Prostate gland (tissue), 2 donors: ENCODE measurements at regions not wholly inside any gene's neighbourhood (a gene's known extent, or its start where the extent isn't known, plus 50 kb on each side); places are given as distances from the start of the nearest gene placed in this dataset.

ENCODE experiments used
- CTCF ChIP-seq, 4 experiments: fragments of 200-600 bp in 2 of 4; fragments of 450-650 bp in 2 of 4; sonication (generic) in 2 of 4; IDR thresholded peaks; 1 replicate in 3 of 4; 2 replicates in 1 of 4; pipeline ENCODE4 v1.5.1; 2016 to 2019; ENCODE audit warnings: antibody characterized with exemption in 4 of 4, mild to moderate bottlenecking in 2 of 4, moderate library complexity in 2 of 4
- POLR2A ChIP-seq: fragments of 450-650 bp; IDR thresholded peaks from one replicate; pipeline ENCODE4 v1.6.1; 2016; ENCODE audit warnings: antibody characterized with exemption, mild to moderate bottlenecking
- POLR2AphosphoS5 ChIP-seq: sonication (generic); formaldehyde crosslinking; IDR thresholded peaks from one replicate; pipeline ENCODE4 v1.6.1; 2017; ENCODE audit warnings: antibody characterized with exemption

- TF ChIP-seq POLR2AphosphoS5: no peak
- peak in 2 of 4 experiments; percentile 25 to 39 for TF ChIP-seq CTCF (IDR thresholded peaks at IDR 0.05)
- TF ChIP-seq POLR2A: no peak
These were observed 122.7 kb upstream of the TMEM229A start for GRCh38 chr7:124155432-124156022.
